ENCODE measurements at regions not wholly inside any gene's neighbourhood (a gene's known extent, or its start where the extent isn't known, plus 50 kb on each side); places are given as distances from the start of the nearest gene placed in this dataset.

GRCh38 chr4:186954509-186954908, 230.9 kb upstream of the FAT1 start:
- TF ChIP-seq CTCF (IDR thresholded peaks at IDR 0.05) (no peak), POLR2A (IDR thresholded peaks at IDR 0.05) (no peak)

Data from body of pancreas (tissue), 4 donors.